LNCaP clone FGC (cell line): ENCODE measurements at regions not wholly inside any gene's neighbourhood (a gene's known extent, or its start where the extent isn't known, plus 50 kb on each side); places are given as distances from the start of the nearest gene placed in this dataset.

Source experiments
- DNase-seq: peaks from one replicate; pipeline ENCODE4 v3.0.0-alpha.2; 2011; ENCODE audit warnings: low read depth
- H3K4me3 ChIP-seq: 2 replicates; pipeline ENCODE4 v1.5.1; 2011; ENCODE audit warnings: mild to moderate bottlenecking, low read depth, low read length, control low read depth
- TF ChIP-seq, protein P1 (sequence below): IDR thresholded peaks from 2 replicates; pipeline ENCODE4 v1.5.1; 2012; ENCODE audit warnings: mild to moderate bottlenecking; ENCODE audit not compliant: control insufficient read depth, insufficient read depth; ENCODE audit errors: extremely low read depth

DNA sequence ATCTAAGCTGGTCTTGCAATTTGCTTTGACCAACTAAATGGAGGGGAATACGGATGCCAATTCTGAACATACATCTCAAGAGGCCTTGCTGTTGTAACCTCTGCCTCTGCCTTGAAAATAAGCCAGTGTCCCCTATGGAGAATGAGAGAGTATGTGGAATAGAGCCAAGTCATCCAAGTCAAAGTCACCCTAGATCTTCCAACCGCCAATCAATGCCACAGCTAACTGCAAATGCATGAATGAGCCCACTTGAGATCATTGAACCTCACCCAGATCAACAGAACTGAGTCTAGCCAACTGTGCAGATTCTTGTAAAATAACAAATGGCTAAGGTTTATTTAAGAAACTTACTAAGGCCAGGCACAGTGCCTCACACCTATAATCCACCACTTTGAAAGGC, 139.8 kb upstream of the TANK start:
- no peak overlapping the region for H3K4me3 ChIP-seq
- no peak for DNase-seq
- TF ChIP-seq, protein P1, sequence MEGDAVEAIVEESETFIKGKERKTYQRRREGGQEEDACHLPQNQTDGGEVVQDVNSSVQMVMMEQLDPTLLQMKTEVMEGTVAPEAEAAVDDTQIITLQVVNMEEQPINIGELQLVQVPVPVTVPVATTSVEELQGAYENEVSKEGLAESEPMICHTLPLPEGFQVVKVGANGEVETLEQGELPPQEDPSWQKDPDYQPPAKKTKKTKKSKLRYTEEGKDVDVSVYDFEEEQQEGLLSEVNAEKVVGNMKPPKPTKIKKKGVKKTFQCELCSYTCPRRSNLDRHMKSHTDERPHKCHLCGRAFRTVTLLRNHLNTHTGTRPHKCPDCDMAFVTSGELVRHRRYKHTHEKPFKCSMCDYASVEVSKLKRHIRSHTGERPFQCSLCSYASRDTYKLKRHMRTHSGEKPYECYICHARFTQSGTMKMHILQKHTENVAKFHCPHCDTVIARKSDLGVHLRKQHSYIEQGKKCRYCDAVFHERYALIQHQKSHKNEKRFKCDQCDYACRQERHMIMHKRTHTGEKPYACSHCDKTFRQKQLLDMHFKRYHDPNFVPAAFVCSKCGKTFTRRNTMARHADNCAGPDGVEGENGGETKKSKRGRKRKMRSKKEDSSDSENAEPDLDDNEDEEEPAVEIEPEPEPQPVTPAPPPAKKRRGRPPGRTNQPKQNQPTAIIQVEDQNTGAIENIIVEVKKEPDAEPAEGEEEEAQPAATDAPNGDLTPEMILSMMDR: no peak

DNA sequence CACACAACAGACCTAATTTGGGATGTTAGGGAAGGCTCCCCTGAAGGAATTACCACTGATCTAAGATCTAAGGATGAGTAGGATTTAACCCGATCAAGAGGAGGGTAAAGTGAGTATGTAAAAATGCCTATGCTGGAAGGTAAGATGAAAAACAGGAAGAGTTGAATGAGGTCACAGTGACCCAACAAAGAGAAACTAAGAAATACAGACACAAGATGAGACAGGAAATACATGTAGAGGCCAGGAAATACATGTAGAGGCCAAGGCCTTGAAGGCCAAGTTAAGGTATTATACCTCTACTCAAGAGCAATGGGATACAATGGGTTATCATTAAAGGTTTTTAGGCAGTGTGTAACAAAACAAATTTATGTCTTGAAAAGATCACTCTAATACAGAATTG, 131.6 kb upstream of the TANK start:
- DNase-seq: no peak
- H3K4me3 ChIP-seq: no peak overlapping the region
- TF ChIP-seq, protein P1: no peak

DNA sequence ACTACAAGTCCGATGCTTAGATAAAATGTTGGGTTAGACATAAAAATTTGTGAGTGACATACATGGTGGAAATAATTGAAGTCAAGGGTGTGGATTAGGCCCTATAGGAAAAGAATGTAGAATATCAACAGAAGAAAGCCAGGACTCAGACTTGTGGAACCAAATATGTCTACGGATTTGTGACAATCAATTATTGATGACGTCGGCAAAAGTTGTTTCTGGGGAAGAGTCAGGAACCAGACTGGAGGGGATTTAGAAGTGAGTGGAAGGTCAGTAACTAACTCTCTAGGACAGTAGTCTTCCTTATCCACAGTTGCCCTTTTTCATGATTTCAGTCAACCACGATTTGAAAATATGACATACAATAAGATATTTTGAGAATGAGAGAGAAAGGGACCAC, 130.9 kb upstream of the TANK start:
- TF ChIP-seq, protein P1: no peak
- DNase-seq: no peak

DNA sequence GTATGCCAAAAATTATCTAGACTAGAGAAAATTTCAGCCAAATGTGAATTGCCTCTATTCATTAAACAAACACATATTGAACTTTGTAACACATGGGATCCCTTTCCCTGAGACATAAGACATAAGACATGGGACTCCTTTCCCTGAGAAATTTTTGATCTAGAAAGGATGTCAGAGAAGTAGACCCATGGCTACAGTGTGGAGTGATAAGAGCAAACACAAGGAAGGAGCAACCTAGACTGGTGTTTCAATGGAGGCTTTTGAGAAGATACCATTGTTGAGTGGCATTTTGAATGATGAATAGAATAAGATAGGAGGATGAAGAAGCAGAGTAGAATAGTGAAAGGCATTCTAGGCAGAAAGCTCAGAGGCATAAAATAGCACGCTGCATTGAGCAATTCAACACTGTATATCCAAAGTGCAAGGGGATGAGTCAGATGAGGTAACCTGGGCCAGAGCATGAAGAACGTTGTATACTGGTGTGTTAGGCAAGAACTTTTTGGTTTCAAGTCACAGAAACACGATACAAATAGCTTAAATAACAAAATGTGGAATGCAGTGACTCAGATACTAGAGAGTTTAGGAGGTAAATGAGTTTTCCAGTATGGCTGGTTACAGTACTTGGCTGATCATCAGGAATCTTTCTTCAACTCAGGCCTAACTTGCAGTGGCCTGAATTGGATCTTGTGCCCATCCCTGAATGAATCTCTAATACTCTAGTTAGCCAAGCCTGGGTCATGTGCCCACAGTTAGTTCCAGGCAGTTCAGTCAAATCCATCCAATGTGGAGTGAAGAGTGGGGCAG, 129.8 kb upstream of the TANK start:
- H3K4me3 ChIP-seq: no peak overlapping the region
- TF ChIP-seq, protein P1: no peak
- DNase-seq: no peak

More for the DNA sequence above, 130.9 kb upstream of the TANK start:
- H3K4me3 ChIP-seq: no peak overlapping the region

DNA sequence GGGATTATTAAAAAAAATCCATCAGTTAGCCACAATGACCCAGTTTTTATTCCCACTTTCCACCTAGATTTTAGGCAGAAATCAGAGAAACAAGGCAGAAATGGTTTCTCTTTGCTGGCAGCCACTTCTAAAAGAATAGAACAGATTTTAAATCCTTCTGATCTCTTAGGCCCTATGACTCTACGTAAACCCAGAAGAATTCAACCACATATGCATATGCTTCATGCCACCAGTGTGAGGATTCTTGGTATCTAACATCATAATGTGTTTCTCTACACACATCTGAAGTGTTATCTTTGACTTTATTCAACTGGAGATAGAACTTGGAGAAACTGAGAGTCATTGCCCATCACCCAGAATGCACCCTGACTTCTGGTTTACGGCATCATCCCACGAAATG, 128.7 kb upstream of the TANK start:
- no peak for DNase-seq

DNA sequence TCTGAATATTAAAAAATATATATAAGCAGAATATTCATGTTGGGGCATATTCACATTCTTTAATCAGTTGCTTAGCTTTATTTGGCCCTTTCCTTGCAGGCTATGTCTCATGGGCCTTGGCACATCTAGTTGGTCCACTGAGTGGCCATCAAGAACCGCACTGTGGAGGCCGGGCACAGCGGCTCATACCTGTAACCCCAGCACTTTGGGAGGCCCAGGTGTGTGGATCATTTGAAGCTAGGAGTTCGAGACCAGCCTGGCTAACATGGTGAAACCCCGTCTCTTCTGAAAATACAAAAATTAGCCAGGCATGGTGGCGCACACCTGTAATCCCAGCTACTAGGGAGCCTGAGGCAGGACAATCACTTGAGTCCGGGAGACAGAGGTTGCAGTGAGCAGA, 127.6 kb upstream of the TANK start:
- TF ChIP-seq, protein P1: no peak
- H3K4me3 ChIP-seq: no peak overlapping the region
- no peak for DNase-seq

More for the DNA sequence above, 128.7 kb upstream of the TANK start:
- TF ChIP-seq, protein P1: no peak
- H3K4me3 ChIP-seq: no peak overlapping the region
